GM12878 (cell line): ENCODE measurements at regions not wholly inside any gene's neighbourhood (a gene's known extent, or its start where the extent isn't known, plus 50 kb on each side); places are given as distances from the start of the nearest gene placed in this dataset.

Experiments
- EZH2 ChIP-seq: IDR thresholded peaks from 2 replicates; pipeline ENCODE4 v1.6.1; 2012; ENCODE audit warnings: low read depth, mild to moderate bottlenecking, control low read depth, inconsistent platforms, low read length, borderline replicate concordance; ENCODE audit not compliant: control insufficient read depth
- GABPA ChIP-seq: IDR thresholded peaks from 2 replicates; pipeline ENCODE4 v1.6.1; 2014; ENCODE audit warnings: antibody characterized with exemption, low read depth, mild to moderate bottlenecking, inconsistent platforms
- HDAC2 ChIP-seq: fragments of 200-600 bp; sonication (generic); IDR thresholded peaks from 2 replicates; pipeline ENCODE4 v1.6.1; 2017
- POLR2A ChIP-seq: IDR thresholded peaks from 2 replicates; pipeline ENCODE4 v1.6.1; 2011; ENCODE audit warnings: low read depth, mild to moderate bottlenecking, low read length
- RCOR1 ChIP-seq: conservative IDR thresholded peaks from 2 replicates; pipeline ENCODE4 v1.6.1; 2012; ENCODE audit warnings: low read depth, low read length, improper control_type of control experiment
- TCF12 ChIP-seq: IDR thresholded peaks from 2 replicates; pipeline ENCODE4 v1.6.1; 2011; ENCODE audit warnings: low read depth, mild to moderate bottlenecking, low read length
- TF ChIP-seq, protein P1 (sequence below): fragments of 450-650 bp; IDR thresholded peaks from 2 replicates; pipeline ENCODE4 v1.6.1; 2017; ENCODE audit warnings: mild to moderate bottlenecking, moderate library complexity
- TF ChIP-seq, protein P2 (sequence below): IDR thresholded peaks from 2 replicates; pipeline ENCODE4 v1.6.1; 2012; ENCODE audit warnings: mild to moderate bottlenecking, low read depth, low read length
- TF ChIP-seq, protein P3 (sequence below), 3 experiments: IDR thresholded peaks in 2 of 3; conservative IDR thresholded peaks in 1 of 3; 2 replicates each; pipeline ENCODE4 v1.5.1; 2011; ENCODE audit warnings: low read depth in 3 of 3, low read length in 3 of 3, mild to moderate bottlenecking in 3 of 3, control low read depth in 2 of 3, moderate library complexity in 2 of 3, inconsistent platforms in 1 of 3, mixed read lengths in 1 of 3; ENCODE audit not compliant: control insufficient read depth in 2 of 3, insufficient read depth in 1 of 3; ENCODE audit errors: extremely low read depth in 1 of 3
- TF ChIP-seq, protein P4 (sequence below): IDR thresholded peaks from 2 replicates; pipeline ENCODE4 v1.6.1; 2011; ENCODE audit warnings: borderline replicate concordance, low read depth, mild to moderate bottlenecking, moderate library complexity, mixed read lengths, low read length; ENCODE audit not compliant: insufficient read depth; ENCODE audit errors: extremely low read length

DNA sequence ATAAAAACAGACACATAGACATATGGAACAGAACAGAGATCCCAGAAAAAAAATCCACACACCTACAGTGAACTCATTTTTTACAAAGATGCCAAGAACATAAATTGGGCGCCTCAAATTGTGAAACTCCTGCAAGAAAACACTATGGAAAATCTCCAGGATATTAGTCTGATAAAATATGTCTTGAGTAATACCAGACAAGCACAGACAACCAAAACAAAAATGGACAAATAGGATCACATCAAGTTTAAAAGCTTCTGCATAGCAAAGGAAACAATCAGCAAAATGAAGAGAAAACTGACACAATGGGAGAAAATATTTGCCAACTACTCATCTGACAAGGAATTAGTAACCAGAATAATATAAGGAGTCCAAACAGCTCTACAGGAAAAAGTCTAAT lies 337.3 kb upstream of the DIPK2B start:
- TF ChIP-seq, protein P1, sequence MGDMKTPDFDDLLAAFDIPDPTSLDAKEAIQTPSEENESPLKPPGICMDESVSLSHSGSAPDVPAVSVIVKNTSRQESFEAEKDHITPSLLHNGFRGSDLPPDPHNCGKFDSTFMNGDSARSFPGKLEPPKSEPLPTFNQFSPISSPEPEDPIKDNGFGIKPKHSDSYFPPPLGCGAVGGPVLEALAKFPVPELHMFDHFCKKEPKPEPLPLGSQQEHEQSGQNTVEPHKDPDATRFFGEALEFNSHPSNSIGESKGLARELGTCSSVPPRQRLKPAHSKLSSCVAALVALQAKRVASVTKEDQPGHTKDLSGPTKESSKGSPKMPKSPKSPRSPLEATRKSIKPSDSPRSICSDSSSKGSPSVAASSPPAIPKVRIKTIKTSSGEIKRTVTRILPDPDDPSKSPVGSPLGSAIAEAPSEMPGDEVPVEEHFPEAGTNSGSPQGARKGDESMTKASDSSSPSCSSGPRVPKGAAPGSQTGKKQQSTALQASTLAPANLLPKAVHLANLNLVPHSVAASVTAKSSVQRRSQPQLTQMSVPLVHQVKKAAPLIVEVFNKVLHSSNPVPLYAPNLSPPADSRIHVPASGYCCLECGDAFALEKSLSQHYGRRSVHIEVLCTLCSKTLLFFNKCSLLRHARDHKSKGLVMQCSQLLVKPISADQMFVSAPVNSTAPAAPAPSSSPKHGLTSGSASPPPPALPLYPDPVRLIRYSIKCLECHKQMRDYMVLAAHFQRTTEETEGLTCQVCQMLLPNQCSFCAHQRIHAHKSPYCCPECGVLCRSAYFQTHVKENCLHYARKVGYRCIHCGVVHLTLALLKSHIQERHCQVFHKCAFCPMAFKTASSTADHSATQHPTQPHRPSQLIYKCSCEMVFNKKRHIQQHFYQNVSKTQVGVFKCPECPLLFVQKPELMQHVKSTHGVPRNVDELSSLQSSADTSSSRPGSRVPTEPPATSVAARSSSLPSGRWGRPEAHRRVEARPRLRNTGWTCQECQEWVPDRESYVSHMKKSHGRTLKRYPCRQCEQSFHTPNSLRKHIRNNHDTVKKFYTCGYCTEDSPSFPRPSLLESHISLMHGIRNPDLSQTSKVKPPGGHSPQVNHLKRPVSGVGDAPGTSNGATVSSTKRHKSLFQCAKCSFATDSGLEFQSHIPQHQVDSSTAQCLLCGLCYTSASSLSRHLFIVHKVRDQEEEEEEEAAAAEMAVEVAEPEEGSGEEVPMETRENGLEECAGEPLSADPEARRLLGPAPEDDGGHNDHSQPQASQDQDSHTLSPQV: no peak
- no peak for TF ChIP-seq TCF12
- TF ChIP-seq, protein P2, sequence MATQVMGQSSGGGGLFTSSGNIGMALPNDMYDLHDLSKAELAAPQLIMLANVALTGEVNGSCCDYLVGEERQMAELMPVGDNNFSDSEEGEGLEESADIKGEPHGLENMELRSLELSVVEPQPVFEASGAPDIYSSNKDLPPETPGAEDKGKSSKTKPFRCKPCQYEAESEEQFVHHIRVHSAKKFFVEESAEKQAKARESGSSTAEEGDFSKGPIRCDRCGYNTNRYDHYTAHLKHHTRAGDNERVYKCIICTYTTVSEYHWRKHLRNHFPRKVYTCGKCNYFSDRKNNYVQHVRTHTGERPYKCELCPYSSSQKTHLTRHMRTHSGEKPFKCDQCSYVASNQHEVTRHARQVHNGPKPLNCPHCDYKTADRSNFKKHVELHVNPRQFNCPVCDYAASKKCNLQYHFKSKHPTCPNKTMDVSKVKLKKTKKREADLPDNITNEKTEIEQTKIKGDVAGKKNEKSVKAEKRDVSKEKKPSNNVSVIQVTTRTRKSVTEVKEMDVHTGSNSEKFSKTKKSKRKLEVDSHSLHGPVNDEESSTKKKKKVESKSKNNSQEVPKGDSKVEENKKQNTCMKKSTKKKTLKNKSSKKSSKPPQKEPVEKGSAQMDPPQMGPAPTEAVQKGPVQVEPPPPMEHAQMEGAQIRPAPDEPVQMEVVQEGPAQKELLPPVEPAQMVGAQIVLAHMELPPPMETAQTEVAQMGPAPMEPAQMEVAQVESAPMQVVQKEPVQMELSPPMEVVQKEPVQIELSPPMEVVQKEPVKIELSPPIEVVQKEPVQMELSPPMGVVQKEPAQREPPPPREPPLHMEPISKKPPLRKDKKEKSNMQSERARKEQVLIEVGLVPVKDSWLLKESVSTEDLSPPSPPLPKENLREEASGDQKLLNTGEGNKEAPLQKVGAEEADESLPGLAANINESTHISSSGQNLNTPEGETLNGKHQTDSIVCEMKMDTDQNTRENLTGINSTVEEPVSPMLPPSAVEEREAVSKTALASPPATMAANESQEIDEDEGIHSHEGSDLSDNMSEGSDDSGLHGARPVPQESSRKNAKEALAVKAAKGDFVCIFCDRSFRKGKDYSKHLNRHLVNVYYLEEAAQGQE: no peak
- TF ChIP-seq GABPA: no peak
- no peak for TF ChIP-seq HDAC2
- TF ChIP-seq, protein P3, sequence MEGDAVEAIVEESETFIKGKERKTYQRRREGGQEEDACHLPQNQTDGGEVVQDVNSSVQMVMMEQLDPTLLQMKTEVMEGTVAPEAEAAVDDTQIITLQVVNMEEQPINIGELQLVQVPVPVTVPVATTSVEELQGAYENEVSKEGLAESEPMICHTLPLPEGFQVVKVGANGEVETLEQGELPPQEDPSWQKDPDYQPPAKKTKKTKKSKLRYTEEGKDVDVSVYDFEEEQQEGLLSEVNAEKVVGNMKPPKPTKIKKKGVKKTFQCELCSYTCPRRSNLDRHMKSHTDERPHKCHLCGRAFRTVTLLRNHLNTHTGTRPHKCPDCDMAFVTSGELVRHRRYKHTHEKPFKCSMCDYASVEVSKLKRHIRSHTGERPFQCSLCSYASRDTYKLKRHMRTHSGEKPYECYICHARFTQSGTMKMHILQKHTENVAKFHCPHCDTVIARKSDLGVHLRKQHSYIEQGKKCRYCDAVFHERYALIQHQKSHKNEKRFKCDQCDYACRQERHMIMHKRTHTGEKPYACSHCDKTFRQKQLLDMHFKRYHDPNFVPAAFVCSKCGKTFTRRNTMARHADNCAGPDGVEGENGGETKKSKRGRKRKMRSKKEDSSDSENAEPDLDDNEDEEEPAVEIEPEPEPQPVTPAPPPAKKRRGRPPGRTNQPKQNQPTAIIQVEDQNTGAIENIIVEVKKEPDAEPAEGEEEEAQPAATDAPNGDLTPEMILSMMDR (IDR thresholded peaks at IDR 0.05 in 2 of 3, conservative IDR thresholded peaks at IDR 0.05 in 1 of 3; ENCODE audit: control insufficient read depth in 2 of 3, extremely low read depth in 1 of 3, insufficient read depth in 1 of 3, low read depth in 3 of 3, low read length in 3 of 3): no peak
- no peak for TF ChIP-seq RCOR1
- no peak for TF ChIP-seq EZH2
- TF ChIP-seq POLR2A: no peak
- TF ChIP-seq, protein P4, sequence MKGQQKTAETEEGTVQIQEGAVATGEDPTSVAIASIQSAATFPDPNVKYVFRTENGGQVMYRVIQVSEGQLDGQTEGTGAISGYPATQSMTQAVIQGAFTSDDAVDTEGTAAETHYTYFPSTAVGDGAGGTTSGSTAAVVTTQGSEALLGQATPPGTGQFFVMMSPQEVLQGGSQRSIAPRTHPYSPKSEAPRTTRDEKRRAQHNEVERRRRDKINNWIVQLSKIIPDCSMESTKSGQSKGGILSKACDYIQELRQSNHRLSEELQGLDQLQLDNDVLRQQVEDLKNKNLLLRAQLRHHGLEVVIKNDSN: no peak
